Hepatocyte (in vitro differentiated cells): ENCODE measurements at regions not wholly inside any gene's neighbourhood (a gene's known extent, or its start where the extent isn't known, plus 50 kb on each side); places are given as distances from the start of the nearest gene placed in this dataset.

ENCODE experiments used
- EZH2 ChIP-seq: fragments of 200-600 bp; sonication (generic); IDR thresholded peaks from 2 replicates; pipeline ENCODE4 v1.6.1; 2016; ENCODE audit warnings: antibody characterized with exemption, mild to moderate bottlenecking, borderline replicate concordance
- EZH2phosphoT487 ChIP-seq: fragments of 200-600 bp; sonication (generic); IDR thresholded peaks from one replicate; pipeline ENCODE4 v1.6.1; 2018; ENCODE audit warnings: antibody characterized with exemption, mild to moderate bottlenecking, low read depth, moderate library complexity; ENCODE audit not compliant: unreplicated experiment, severe bottlenecking
- TF ChIP-seq, protein P1 (sequence below): fragments of 200-600 bp; sonication (generic); IDR thresholded peaks from 2 replicates; pipeline ENCODE4 v1.5.1; 2016; ENCODE audit warnings: antibody characterized with exemption, mild to moderate bottlenecking; ENCODE audit not compliant: poor library complexity

- no peak for TF ChIP-seq EZH2phosphoT487
- TF ChIP-seq, protein P1, sequence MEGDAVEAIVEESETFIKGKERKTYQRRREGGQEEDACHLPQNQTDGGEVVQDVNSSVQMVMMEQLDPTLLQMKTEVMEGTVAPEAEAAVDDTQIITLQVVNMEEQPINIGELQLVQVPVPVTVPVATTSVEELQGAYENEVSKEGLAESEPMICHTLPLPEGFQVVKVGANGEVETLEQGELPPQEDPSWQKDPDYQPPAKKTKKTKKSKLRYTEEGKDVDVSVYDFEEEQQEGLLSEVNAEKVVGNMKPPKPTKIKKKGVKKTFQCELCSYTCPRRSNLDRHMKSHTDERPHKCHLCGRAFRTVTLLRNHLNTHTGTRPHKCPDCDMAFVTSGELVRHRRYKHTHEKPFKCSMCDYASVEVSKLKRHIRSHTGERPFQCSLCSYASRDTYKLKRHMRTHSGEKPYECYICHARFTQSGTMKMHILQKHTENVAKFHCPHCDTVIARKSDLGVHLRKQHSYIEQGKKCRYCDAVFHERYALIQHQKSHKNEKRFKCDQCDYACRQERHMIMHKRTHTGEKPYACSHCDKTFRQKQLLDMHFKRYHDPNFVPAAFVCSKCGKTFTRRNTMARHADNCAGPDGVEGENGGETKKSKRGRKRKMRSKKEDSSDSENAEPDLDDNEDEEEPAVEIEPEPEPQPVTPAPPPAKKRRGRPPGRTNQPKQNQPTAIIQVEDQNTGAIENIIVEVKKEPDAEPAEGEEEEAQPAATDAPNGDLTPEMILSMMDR: no peak
- no peak for TF ChIP-seq EZH2
These were observed 444.7 kb upstream of the ARPP21 start for GRCh38 chr3:35194666-35195065.
